MCF 10A (cell line): ENCODE measurements at regions not wholly inside any gene's neighbourhood (a gene's known extent, or its start where the extent isn't known, plus 50 kb on each side); places are given as distances from the start of the nearest gene placed in this dataset.

Source experiments
- BruUV-seq: library from RNA; stranded (reverse); fragments of 400-500 nt; replicated peaks from 2 replicates; lab custom pipeline; 2021; lab: Mats Ljungman, UMichigan
- CTCF ChIA-PET: fragments of 300-600 bp; sonication (Branson Sonifier 250); formaldehyde crosslinking; extraction: SDS; loops from one replicate; lab custom pipeline; 2021; ENCODE audit warnings: antibody characterized with exemption, inconsistent platforms; lab: Yijun Ruan, JAX
- POLR2A ChIA-PET: fragments of 300-600, 350-650 bp; sonication (Branson Sonifier 250); formaldehyde crosslinking; extraction: SDS; loops from one replicate; lab custom pipeline; 2020; ENCODE audit warnings: antibody characterized with exemption, inconsistent platforms; lab: Yijun Ruan, JAX
- DNase-seq: peaks from one replicate; pipeline ENCODE4 v3.0.0-alpha.2; 2018; ENCODE audit not compliant: unreplicated experiment
- H3K27ac Mint-ChIP-seq: one replicate; pipeline ENCODE4 v1.8.0; 2022; ENCODE audit warnings: mild to moderate bottlenecking, low read depth, mixed read lengths; ENCODE audit not compliant: unreplicated experiment
- H3K27me3 Mint-ChIP-seq: one replicate; pipeline ENCODE4 v1.8.0; 2022; ENCODE audit warnings: mixed read lengths; ENCODE audit not compliant: insufficient read depth, unreplicated experiment
- H3K36me3 Mint-ChIP-seq: one replicate; pipeline ENCODE4 v1.8.0; 2022; ENCODE audit warnings: mild to moderate bottlenecking, moderate library complexity, mixed read lengths; ENCODE audit not compliant: insufficient read depth, unreplicated experiment
- H3K4me1 Mint-ChIP-seq: one replicate; pipeline ENCODE4 v1.8.0; 2022; ENCODE audit warnings: mixed read lengths; ENCODE audit not compliant: insufficient read depth, unreplicated experiment
- H3K4me3 Mint-ChIP-seq: one replicate; pipeline ENCODE4 v1.8.0; 2022; ENCODE audit warnings: mild to moderate bottlenecking, moderate library complexity, mixed read lengths; ENCODE audit not compliant: unreplicated experiment
- H3K9me3 Mint-ChIP-seq: one replicate; pipeline ENCODE4 v1.8.0; 2022; ENCODE audit warnings: mixed read lengths; ENCODE audit not compliant: unreplicated experiment
- CTCF ChIP-seq: fragments of 200-600 bp; IDR thresholded peaks from one replicate; pipeline ENCODE4 v1.8.0; 2022; ENCODE audit warnings: antibody characterized with exemption, mild to moderate bottlenecking; ENCODE audit not compliant: unreplicated experiment
- intact Hi-C: fragments of 100-400 bp; cut with micrococcal nuclease; formaldehyde crosslinking; loops from 2 replicates; pipeline ENCODE4 v1.14.1; 2022

GRCh38 chr2:60028849-60029565 is 524.4 kb downstream of the BCL11A start:
- intact Hi-C loops: no loop called here
- TF ChIP-seq CTCF: no peak
- DNase-seq: peak; percentile 61
- CTCF ChIA-PET: interaction anchor here (0.7 to 0.8 kb wide), 3 partner anchors 41 to 1223 kb away, joined by 3 to 4 read pairs (median 3); no protein-coding TSS in a partner anchor
- no peaks in the 10 kb centered on the region for H3K36me3 Mint-ChIP-seq
- peaks cover 5% of the 10 kb centered on the region for H3K4me1 Mint-ChIP-seq
- POLR2A ChIA-PET: no interaction called here
- no TSS peak for BruUV-seq
- no peak overlapping the region for H3K4me3 Mint-ChIP-seq
- H3K27ac Mint-ChIP-seq: no peak overlapping the region
- no peaks in the 10 kb centered on the region for H3K27me3 Mint-ChIP-seq
- H3K9me3 Mint-ChIP-seq: no peaks in the 10 kb centered on the region

- H3K27ac Mint-ChIP-seq: no peak overlapping the region
- intact Hi-C loops: no loop called here
- ChIA-PET CTCF (no interaction called here), POLR2A (interaction anchor here (0.9 kb wide), 1 partner anchor 20 kb away, joined by 5 read pairs; no protein-coding TSS in a partner anchor)
- peaks cover 5% of the 10 kb centered on the region for H3K4me1 Mint-ChIP-seq
- no peaks in the 10 kb centered on the region for H3K27me3 Mint-ChIP-seq
- H3K9me3 Mint-ChIP-seq: no peaks in the 10 kb centered on the region
- H3K4me3 Mint-ChIP-seq: no peak overlapping the region
- TF ChIP-seq CTCF: no peak
- peak; percentile 21 for DNase-seq
- BruUV-seq: no TSS peak
- H3K36me3 Mint-ChIP-seq: no peaks in the 10 kb centered on the region
Measured at GRCh38 chr2:60025496-60025895, 528.0 kb downstream of the BCL11A start.

DNA sequence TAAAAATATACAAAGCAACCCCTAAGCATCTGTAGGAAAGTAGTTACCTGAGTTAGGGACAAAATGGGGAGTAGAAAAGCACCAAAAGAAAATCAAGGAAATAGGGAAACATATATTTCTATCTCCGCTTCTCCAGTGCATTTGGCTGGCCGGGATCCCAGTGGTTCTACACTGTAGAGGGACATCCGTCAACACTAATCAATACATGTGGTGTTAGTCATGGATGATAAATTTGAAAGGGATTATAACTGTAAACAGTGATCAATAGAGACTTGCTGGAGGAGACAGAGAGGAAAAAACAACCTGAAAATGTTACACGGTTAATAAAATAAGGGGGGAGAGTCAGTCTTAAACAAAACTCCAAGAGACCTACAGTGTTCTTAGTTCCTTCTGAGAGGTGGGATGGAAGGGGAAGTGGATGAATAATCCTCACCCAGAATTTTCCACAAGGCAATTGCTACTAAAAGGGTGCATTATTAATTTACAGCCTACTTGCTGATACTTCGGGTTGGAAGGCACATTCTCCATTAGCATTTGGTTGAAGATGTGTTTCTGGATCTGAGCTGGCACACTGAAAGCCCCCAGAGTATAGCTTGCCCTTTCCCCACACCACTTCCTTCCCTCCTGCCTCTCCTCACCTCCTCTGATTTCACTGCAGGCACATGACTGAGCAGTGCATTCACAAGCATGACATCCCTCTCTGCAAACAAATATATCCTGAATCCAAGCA is 530.0 kb downstream of the BCL11A start:
- CTCF ChIA-PET: no interaction called here
- no peak overlapping the region for H3K4me3 Mint-ChIP-seq
- H3K27me3 Mint-ChIP-seq: no peaks in the 10 kb centered on the region
- no TSS peak for BruUV-seq
- no peak for DNase-seq
- H3K36me3 Mint-ChIP-seq: no peaks in the 10 kb centered on the region
- TF ChIP-seq CTCF: no peak
- no peaks in the 10 kb centered on the region for H3K4me1 Mint-ChIP-seq
- no peak overlapping the region for H3K27ac Mint-ChIP-seq
- intact Hi-C loops: no loop called here
- H3K9me3 Mint-ChIP-seq: peaks cover 11% of the 10 kb centered on the region
- POLR2A ChIA-PET: no interaction called here

GRCh38 chr2:60007671-60008070 is 545.8 kb downstream of the BCL11A start:
- H3K4me1 Mint-ChIP-seq: no peaks in the 10 kb centered on the region
- H3K27ac Mint-ChIP-seq: no peak overlapping the region
- no peak for TF ChIP-seq CTCF
- ChIA-PET POLR2A (no interaction called here), CTCF (no interaction called here)
- no peaks in the 10 kb centered on the region for H3K27me3 Mint-ChIP-seq
- no peak for DNase-seq
- no TSS peak for BruUV-seq
- peaks cover 4% of the 10 kb centered on the region for H3K9me3 Mint-ChIP-seq
- intact Hi-C loops: no loop called here
- peaks cover 4% of the 10 kb centered on the region for H3K36me3 Mint-ChIP-seq
- H3K4me3 Mint-ChIP-seq: no peak overlapping the region
